GM12873 (cell line): ENCODE measurements at regions not wholly inside any gene's neighbourhood (a gene's known extent, or its start where the extent isn't known, plus 50 kb on each side); places are given as distances from the start of the nearest gene placed in this dataset.

Experiments
- TF ChIP-seq, protein P1 (sequence below): IDR thresholded peaks from 2 replicates; pipeline ENCODE4 v1.5.1; 2012; ENCODE audit warnings: low read depth, mild to moderate bottlenecking, moderate library complexity, low read length, control low read depth; ENCODE audit not compliant: insufficient read depth; ENCODE audit errors: missing control alignments

DNA sequence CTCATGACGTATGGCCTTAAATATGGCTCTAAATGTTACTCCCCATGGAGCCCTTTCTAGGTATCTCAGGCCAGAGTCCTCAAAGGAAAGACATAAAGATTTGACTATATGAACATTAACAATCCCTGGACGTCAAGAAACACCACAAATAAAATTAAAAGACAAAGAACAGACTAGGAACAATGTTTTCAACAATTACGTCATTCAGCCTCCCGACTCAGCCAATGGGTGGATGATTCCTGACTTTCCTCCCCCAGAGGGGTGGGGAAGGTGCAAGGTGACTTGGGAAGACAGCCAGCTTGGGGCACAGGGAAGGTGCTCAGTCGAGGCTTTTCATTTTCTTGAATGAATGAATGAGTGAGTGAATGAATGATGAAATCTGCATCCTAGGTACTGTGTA, 157.4 kb downstream of the TFAP2C start:
- TF ChIP-seq, protein P1, sequence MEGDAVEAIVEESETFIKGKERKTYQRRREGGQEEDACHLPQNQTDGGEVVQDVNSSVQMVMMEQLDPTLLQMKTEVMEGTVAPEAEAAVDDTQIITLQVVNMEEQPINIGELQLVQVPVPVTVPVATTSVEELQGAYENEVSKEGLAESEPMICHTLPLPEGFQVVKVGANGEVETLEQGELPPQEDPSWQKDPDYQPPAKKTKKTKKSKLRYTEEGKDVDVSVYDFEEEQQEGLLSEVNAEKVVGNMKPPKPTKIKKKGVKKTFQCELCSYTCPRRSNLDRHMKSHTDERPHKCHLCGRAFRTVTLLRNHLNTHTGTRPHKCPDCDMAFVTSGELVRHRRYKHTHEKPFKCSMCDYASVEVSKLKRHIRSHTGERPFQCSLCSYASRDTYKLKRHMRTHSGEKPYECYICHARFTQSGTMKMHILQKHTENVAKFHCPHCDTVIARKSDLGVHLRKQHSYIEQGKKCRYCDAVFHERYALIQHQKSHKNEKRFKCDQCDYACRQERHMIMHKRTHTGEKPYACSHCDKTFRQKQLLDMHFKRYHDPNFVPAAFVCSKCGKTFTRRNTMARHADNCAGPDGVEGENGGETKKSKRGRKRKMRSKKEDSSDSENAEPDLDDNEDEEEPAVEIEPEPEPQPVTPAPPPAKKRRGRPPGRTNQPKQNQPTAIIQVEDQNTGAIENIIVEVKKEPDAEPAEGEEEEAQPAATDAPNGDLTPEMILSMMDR = no peak

DNA sequence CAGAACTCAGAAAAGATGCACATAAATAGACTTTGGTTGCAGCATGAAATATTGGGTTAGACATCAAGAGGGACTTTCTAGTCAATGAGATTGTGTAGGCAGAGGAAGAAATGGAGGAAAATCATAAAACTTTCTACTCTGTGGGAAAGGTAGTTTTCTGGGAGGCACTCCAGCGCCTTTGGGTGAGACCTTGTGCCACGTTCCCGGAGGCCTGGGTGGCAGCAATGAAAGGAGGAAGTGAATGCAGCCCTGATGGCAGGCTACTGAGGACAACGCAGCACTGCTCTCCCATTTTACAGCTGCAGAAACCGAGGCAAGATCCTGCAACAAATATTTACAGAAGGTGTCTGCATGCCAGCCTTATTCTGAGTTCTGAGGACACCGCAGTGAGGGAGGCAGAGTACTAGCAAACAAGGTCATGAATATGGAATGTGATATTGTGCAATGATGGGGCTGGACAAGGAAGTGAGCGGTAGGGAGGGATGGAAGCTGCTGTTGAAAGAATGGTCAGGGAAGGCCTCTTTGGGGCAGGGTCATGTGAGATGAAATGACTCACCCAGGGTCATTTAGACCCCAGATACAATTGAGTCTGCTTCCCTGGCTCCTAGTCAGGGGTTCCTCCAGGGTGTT, 159.1 kb downstream of the TFAP2C start:
- TF ChIP-seq, protein P1 = no peak

DNA sequence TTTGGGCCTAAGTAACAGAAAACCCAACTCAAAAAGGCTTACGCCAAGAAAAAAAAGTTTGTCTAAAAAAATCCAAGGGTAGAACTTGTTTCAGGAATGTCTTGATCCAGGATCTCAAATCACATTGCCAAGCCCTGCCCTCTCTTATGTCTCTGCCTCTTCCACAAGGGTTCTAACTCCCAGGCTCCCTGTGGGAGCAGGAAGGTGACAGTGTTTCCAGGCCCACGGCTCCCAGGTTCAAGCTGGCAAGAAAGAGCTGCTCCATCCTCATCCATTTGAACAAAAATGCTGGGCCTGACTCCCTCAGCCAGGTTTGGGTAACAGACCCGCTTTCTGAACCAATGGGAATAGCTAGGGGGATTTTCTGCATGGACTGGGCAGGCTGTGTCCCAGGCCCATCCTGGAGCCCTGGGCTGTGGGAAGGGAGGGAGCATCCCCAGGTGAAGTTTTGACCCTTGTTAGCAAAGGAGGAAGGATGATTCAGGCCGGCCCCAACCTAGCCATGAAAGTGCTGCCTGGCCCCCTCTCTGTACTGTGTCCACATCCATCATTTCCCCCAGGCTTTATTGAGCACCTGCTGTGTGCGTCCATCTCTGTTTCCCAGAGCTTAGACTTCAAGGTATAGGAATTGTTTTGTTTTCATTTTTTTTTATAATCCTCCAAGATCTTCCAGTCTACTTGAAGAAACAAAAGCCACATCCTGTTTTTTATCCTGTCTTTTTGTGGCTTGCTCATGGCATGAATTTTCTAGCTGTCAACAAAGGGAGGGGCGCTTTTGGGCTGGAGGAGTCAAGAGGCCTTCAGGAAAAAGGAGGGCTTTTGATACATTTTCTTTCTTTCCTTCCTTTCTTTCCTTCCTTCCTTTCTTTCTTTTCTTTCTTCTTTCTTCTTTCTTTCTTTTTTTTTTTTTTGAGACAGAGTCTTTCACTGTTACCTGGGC, 159.8 kb downstream of the TFAP2C start:
- TF ChIP-seq, protein P1 = no peak

DNA sequence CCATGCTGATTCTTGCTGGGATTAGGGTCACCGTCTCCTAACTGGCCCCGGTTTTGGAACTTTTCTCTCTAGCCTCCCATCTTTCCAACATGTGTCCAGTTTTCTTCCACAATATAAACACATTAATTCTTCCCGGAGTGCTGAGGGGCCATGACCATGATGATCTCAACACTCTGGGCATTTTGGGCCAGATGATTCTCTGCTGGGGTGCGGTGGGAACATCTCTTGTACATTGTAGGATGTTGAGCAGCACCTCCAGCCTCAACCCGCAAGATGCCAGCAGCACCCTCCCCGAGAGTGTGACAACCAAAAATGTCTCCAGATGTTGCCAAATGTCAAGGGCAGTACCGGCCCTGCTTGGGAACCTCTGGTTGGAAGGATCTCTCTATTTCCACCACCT, 164.8 kb downstream of the TFAP2C start:
- TF ChIP-seq, protein P1 = no peak

DNA sequence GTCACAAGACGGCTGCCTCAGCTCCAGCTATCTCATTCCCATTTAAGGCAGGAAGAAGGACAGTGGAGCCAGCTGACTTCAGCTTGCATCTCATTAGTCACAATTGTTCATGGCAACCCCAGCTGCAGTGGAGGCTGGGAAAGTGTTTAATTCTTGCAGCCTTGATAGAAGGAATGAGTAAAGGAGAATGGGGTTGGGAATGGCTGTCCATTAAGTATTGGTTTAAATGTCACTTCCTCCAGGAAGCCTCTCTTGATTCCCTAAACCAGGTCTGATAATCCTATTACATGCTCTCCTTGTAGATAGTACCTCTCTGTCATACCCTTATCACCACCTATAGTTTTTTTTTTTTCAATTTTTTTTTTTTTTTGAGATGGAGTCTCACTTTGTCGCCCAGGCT, 166.4 kb downstream of the TFAP2C start:
- TF ChIP-seq, protein P1 = no peak

DNA sequence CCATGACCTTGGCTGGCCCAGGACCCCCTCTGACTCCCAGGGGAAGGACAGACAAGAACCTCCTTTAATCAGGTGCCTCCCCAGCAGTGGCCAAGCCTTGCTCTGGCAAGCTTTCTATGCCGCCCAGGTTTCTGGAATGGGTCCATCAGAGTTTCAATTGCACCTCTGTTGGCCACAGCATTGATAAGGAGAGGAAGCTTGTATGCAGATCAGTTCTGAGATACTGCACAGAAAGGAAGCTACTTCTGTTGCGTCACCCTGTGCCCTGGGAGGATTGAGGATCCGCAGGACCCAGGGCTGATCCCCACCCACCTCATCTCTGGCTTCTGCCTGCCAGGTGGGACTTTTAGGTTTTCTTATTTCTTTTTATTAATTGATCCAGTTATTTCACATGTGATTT, 167.2 kb downstream of the TFAP2C start:
- TF ChIP-seq, protein P1 = no peak

DNA sequence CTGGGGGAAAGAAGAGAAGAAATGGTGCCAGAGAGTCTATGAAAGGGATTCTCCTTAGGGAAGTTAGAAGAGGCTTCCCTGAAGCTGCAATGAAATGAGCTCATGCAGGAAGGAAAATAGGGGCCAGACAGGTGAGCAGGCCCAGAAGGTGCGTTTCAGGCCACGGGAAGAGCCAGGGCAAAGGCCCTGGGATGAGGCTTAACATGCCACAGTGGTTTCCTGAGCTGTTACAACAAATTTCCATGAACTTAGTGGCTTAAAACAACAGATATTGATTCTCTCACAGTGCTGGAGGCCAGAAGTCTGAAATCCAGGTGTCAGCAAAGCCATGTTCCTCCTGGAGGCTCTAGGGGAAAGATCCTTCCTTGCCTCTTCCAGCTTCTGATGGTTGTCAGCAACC, 167.9 kb downstream of the TFAP2C start:
- TF ChIP-seq, protein P1 = no peak
